Keratinocyte (primary cell): ENCODE measurements at regions not wholly inside any gene's neighbourhood (a gene's known extent, or its start where the extent isn't known, plus 50 kb on each side); places are given as distances from the start of the nearest gene placed in this dataset.

Experiments
- EZH2 ChIP-seq: IDR thresholded peaks from one replicate; pipeline ENCODE4 v1.6.1; 2012; ENCODE audit warnings: inconsistent platforms, mild to moderate bottlenecking, low read length, moderate library complexity
- TF ChIP-seq, protein P1 (sequence below), 3 experiments: IDR thresholded peaks in 1 of 3; conservative IDR thresholded peaks in 1 of 3; optimal IDR thresholded peaks in 1 of 3; 2 replicates in 2 of 3; 3 replicates in 1 of 3; pipeline versions ENCODE3 to v1.5.1; 2011; ENCODE audit warnings: low read length in 3 of 3, mild to moderate bottlenecking in 3 of 3, moderate library complexity in 2 of 3, control low read depth in 1 of 3, inconsistent platforms in 1 of 3; ENCODE audit not compliant: insufficient read depth in 2 of 3; ENCODE audit errors: extremely low read depth in 1 of 3

- TF ChIP-seq, protein P1, sequence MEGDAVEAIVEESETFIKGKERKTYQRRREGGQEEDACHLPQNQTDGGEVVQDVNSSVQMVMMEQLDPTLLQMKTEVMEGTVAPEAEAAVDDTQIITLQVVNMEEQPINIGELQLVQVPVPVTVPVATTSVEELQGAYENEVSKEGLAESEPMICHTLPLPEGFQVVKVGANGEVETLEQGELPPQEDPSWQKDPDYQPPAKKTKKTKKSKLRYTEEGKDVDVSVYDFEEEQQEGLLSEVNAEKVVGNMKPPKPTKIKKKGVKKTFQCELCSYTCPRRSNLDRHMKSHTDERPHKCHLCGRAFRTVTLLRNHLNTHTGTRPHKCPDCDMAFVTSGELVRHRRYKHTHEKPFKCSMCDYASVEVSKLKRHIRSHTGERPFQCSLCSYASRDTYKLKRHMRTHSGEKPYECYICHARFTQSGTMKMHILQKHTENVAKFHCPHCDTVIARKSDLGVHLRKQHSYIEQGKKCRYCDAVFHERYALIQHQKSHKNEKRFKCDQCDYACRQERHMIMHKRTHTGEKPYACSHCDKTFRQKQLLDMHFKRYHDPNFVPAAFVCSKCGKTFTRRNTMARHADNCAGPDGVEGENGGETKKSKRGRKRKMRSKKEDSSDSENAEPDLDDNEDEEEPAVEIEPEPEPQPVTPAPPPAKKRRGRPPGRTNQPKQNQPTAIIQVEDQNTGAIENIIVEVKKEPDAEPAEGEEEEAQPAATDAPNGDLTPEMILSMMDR (optimal IDR thresholded peaks at IDR 0.05 in 1 of 3, IDR thresholded peaks at IDR 0.05 in 1 of 3, conservative IDR thresholded peaks at IDR 0.05 in 1 of 3; ENCODE audit: extremely low read depth in 1 of 3, insufficient read depth in 2 of 3, low read length in 3 of 3): no peak
- no peak for TF ChIP-seq EZH2
Measured at GRCh38 chr7:155992538-155992937, 180.3 kb upstream of the SHH start.
